ENCODE measurements at regions not wholly inside any gene's neighbourhood (a gene's known extent, or its start where the extent isn't known, plus 50 kb on each side); places are given as distances from the start of the nearest gene placed in this dataset.
"Not testable (repeated sequence)": the region's sequence is repeated elsewhere in the genome, so short reads cannot be mapped to it uniquely, and the experiment has no call there.

- H3K4me3 ChIP-seq (ENCODE audit: low read length); H3K36me3 ChIP-seq (ENCODE audit: insufficient read depth, low read length); H3K27ac Mint-ChIP-seq; ATAC-seq (ENCODE audit: poor library complexity); CTCF ChIA-PET; H3K27me3 ChIP-seq (ENCODE audit: control insufficient read depth in 1 of 2, insufficient read depth in 2 of 2, low read length in 2 of 2); H3K27me3 Mint-ChIP-seq; H3K4me3 Mint-ChIP-seq; POLR2A ChIA-PET; intact Hi-C loops (cut with DNase I, micrococcal nuclease); H3K36me3 Mint-ChIP-seq (ENCODE audit: low read depth); H3K4me1 ChIP-seq (ENCODE audit: insufficient read depth, low read length); H3K27ac ChIP-seq (ENCODE audit: low read depth in 1 of 2, low read length in 2 of 2); DNase-seq; H3K9me3 ChIP-seq (ENCODE audit: control insufficient read depth in 1 of 2, insufficient read depth in 1 of 2, low read length in 2 of 2); H3K9me3 Mint-ChIP-seq; H3K4me1 Mint-ChIP-seq (ENCODE audit: low read depth): not testable (repeated sequence)
Observed at GRCh38 chrY:26319488-26320202, 697.7 kb downstream of the CDY1 start.

- CTCF ChIA-PET; H3K4me1 ChIP-seq (ENCODE audit: insufficient read depth, low read length); H3K4me1 Mint-ChIP-seq (ENCODE audit: low read depth); DNase-seq; H3K27ac Mint-ChIP-seq; H3K9me3 Mint-ChIP-seq; H3K27ac ChIP-seq (ENCODE audit: low read depth in 1 of 2, low read length in 2 of 2); H3K36me3 Mint-ChIP-seq (ENCODE audit: low read depth); H3K4me3 ChIP-seq (ENCODE audit: low read length); intact Hi-C loops (cut with DNase I, micrococcal nuclease); H3K27me3 Mint-ChIP-seq; H3K4me3 Mint-ChIP-seq; H3K36me3 ChIP-seq (ENCODE audit: insufficient read depth, low read length); H3K27me3 ChIP-seq (ENCODE audit: control insufficient read depth in 1 of 2, insufficient read depth in 2 of 2, low read length in 2 of 2); H3K9me3 ChIP-seq (ENCODE audit: control insufficient read depth in 1 of 2, insufficient read depth in 1 of 2, low read length in 2 of 2); ATAC-seq (ENCODE audit: poor library complexity); POLR2A ChIA-PET: not testable (repeated sequence)
Observed at GRCh38 chrY:26322756-26323155, 700.8 kb downstream of the CDY1 start.

- H3K36me3 ChIP-seq (ENCODE audit: insufficient read depth, low read length); H3K27ac Mint-ChIP-seq; CTCF ChIA-PET: not testable (repeated sequence)
Observed at GRCh38 chrY:26352931-26353330, 731.0 kb downstream of the CDY1 start.

GRCh38 chrY:26354191-26354590 lies 732.3 kb downstream of the CDY1 start:
- H3K27me3 Mint-ChIP-seq: no peaks in the 10 kb centered on the region
- POLR2A ChIA-PET: no interaction called here
- H3K27ac Mint-ChIP-seq: no peak overlapping the region
- Histone ChIP-seq H3K4me1 (ENCODE audit: insufficient read depth, low read length) (no peaks in the 10 kb centered on the region), H3K27me3 (ENCODE audit: control insufficient read depth in 1 of 2, insufficient read depth in 2 of 2, low read length in 2 of 2) (no peaks in the 10 kb centered on the region), H3K27ac (ENCODE audit: low read depth in 1 of 2, low read length in 2 of 2) (no peak overlapping the region), H3K36me3 (ENCODE audit: insufficient read depth, low read length) (no peaks in the 10 kb centered on the region), H3K9me3 (ENCODE audit: control insufficient read depth in 1 of 2, insufficient read depth in 1 of 2, low read length in 2 of 2) (peaks cover 0 to 3% of the 10 kb centered on the region in 2 experiments), H3K4me3 (ENCODE audit: low read length) (no peak overlapping the region)
- CTCF ChIA-PET: no interaction called here
- H3K4me3 Mint-ChIP-seq: no peak overlapping the region
- H3K36me3 Mint-ChIP-seq (ENCODE audit: low read depth): no peaks in the 10 kb centered on the region
- H3K4me1 Mint-ChIP-seq (ENCODE audit: low read depth): no peaks in the 10 kb centered on the region
- TF ChIP-seq CTCF (IDR thresholded peaks at IDR 0.05): no peak
- peaks cover 3% of the 10 kb centered on the region for H3K9me3 Mint-ChIP-seq
- no peak for ATAC-seq (ENCODE audit: poor library complexity)
- intact Hi-C loops (cut with DNase I, micrococcal nuclease): no loop called here
- no peak for DNase-seq

More at GRCh38 chrY:26352931-26353330, 731.0 kb downstream of the CDY1 start:
- H3K27me3 Mint-ChIP-seq; intact Hi-C loops (cut with DNase I, micrococcal nuclease); H3K36me3 Mint-ChIP-seq (ENCODE audit: low read depth); H3K4me3 Mint-ChIP-seq; ATAC-seq (ENCODE audit: poor library complexity); H3K27ac ChIP-seq (ENCODE audit: low read depth in 1 of 2, low read length in 2 of 2); H3K27me3 ChIP-seq (ENCODE audit: control insufficient read depth in 1 of 2, insufficient read depth in 2 of 2, low read length in 2 of 2); H3K9me3 Mint-ChIP-seq; POLR2A ChIA-PET; H3K4me1 ChIP-seq (ENCODE audit: insufficient read depth, low read length); H3K9me3 ChIP-seq (ENCODE audit: control insufficient read depth in 1 of 2, insufficient read depth in 1 of 2, low read length in 2 of 2); DNase-seq; H3K4me3 ChIP-seq (ENCODE audit: low read length); H3K4me1 Mint-ChIP-seq (ENCODE audit: low read depth): not testable (repeated sequence)

- H3K4me1 ChIP-seq (ENCODE audit: insufficient read depth, low read length); CTCF ChIA-PET; H3K4me3 ChIP-seq (ENCODE audit: low read length); H3K9me3 Mint-ChIP-seq; H3K36me3 ChIP-seq (ENCODE audit: insufficient read depth, low read length); H3K27me3 ChIP-seq (ENCODE audit: control insufficient read depth in 1 of 2, insufficient read depth in 2 of 2, low read length in 2 of 2); H3K4me1 Mint-ChIP-seq (ENCODE audit: low read depth); intact Hi-C loops (cut with DNase I, micrococcal nuclease); H3K36me3 Mint-ChIP-seq (ENCODE audit: low read depth); H3K9me3 ChIP-seq (ENCODE audit: control insufficient read depth in 1 of 2, insufficient read depth in 1 of 2, low read length in 2 of 2); ATAC-seq (ENCODE audit: poor library complexity); POLR2A ChIA-PET; H3K27ac ChIP-seq (ENCODE audit: low read depth in 1 of 2, low read length in 2 of 2); DNase-seq; H3K4me3 Mint-ChIP-seq; H3K27ac Mint-ChIP-seq; H3K27me3 Mint-ChIP-seq: not testable (repeated sequence)
Observed at GRCh38 chrY:26359869-26360268, 738.0 kb downstream of the CDY1 start.

GRCh38 chrY:26360472-26360871 lies 738.6 kb downstream of the CDY1 start:
- H3K27me3 ChIP-seq (ENCODE audit: control insufficient read depth in 1 of 2, insufficient read depth in 2 of 2, low read length in 2 of 2); H3K27ac ChIP-seq (ENCODE audit: low read depth in 1 of 2, low read length in 2 of 2); H3K27me3 Mint-ChIP-seq; POLR2A ChIA-PET; H3K36me3 ChIP-seq (ENCODE audit: insufficient read depth, low read length); H3K9me3 Mint-ChIP-seq; H3K4me1 ChIP-seq (ENCODE audit: insufficient read depth, low read length); CTCF ChIA-PET; H3K36me3 Mint-ChIP-seq (ENCODE audit: low read depth); H3K4me3 Mint-ChIP-seq; H3K9me3 ChIP-seq (ENCODE audit: control insufficient read depth in 1 of 2, insufficient read depth in 1 of 2, low read length in 2 of 2); H3K4me3 ChIP-seq (ENCODE audit: low read length); DNase-seq; H3K4me1 Mint-ChIP-seq (ENCODE audit: low read depth); H3K27ac Mint-ChIP-seq; intact Hi-C loops (cut with DNase I, micrococcal nuclease); ATAC-seq (ENCODE audit: poor library complexity): not testable (repeated sequence)

GRCh38 chrY:26363442-26363841 lies 741.5 kb downstream of the CDY1 start:
- H3K9me3 ChIP-seq (ENCODE audit: control insufficient read depth in 1 of 2, insufficient read depth in 1 of 2, low read length in 2 of 2); DNase-seq; intact Hi-C loops (cut with DNase I, micrococcal nuclease); H3K4me3 Mint-ChIP-seq; CTCF ChIA-PET; H3K4me1 ChIP-seq (ENCODE audit: insufficient read depth, low read length); H3K9me3 Mint-ChIP-seq; H3K4me1 Mint-ChIP-seq (ENCODE audit: low read depth); H3K27ac ChIP-seq (ENCODE audit: low read depth in 1 of 2, low read length in 2 of 2); H3K27ac Mint-ChIP-seq; H3K4me3 ChIP-seq (ENCODE audit: low read length); H3K27me3 ChIP-seq (ENCODE audit: control insufficient read depth in 1 of 2, insufficient read depth in 2 of 2, low read length in 2 of 2); POLR2A ChIA-PET; H3K36me3 Mint-ChIP-seq (ENCODE audit: low read depth); H3K36me3 ChIP-seq (ENCODE audit: insufficient read depth, low read length); H3K27me3 Mint-ChIP-seq; ATAC-seq (ENCODE audit: poor library complexity): not testable (repeated sequence)

Data from CD4-positive, alpha-beta T cell (primary cell).